ENCODE measurements at regions not wholly inside any gene's neighbourhood (a gene's known extent, or its start where the extent isn't known, plus 50 kb on each side); places are given as distances from the start of the nearest gene placed in this dataset.

- TF ChIP-seq, protein P1, sequence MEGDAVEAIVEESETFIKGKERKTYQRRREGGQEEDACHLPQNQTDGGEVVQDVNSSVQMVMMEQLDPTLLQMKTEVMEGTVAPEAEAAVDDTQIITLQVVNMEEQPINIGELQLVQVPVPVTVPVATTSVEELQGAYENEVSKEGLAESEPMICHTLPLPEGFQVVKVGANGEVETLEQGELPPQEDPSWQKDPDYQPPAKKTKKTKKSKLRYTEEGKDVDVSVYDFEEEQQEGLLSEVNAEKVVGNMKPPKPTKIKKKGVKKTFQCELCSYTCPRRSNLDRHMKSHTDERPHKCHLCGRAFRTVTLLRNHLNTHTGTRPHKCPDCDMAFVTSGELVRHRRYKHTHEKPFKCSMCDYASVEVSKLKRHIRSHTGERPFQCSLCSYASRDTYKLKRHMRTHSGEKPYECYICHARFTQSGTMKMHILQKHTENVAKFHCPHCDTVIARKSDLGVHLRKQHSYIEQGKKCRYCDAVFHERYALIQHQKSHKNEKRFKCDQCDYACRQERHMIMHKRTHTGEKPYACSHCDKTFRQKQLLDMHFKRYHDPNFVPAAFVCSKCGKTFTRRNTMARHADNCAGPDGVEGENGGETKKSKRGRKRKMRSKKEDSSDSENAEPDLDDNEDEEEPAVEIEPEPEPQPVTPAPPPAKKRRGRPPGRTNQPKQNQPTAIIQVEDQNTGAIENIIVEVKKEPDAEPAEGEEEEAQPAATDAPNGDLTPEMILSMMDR (IDR thresholded peaks at IDR 0.05; ENCODE audit: borderline replicate concordance, extremely low read depth, low read length, poor library complexity, severe bottlenecking), result no peak
- TF ChIP-seq EZH2 (IDR thresholded peaks at IDR 0.05; ENCODE audit: borderline replicate concordance, low read depth, low read length, severe bottlenecking), result no peak
Measured at GRCh38 chr18:51659781-51660180, 462.3 kb upstream of the MEX3C start.
